Esophagus squamous epithelium (tissue), 5 donors: ENCODE measurements at regions not wholly inside any gene's neighbourhood (a gene's known extent, or its start where the extent isn't known, plus 50 kb on each side); places are given as distances from the start of the nearest gene placed in this dataset.

Experiments used
- DNase-seq: peaks from one replicate; lab custom pipeline; 2025; lab: John Stamatoyannopoulos, UW
- H3K27ac ChIP-seq, 4 donors: fragments of 200-600 bp; sonication (generic); one replicate each; pipeline ENCODE4 v1.5.1; 2016 to 2019; ENCODE audit warnings: mild to moderate bottlenecking in 1 of 4
- H3K27me3 ChIP-seq, 4 donors: fragments of 200-600 bp; sonication (generic); 1 replicate in 3 of 4; 2 replicates in 1 of 4; pipeline versions ENCODE4 v1.5.1 to v1.6.0; 2017 to 2021; ENCODE audit warnings: antibody characterized with exemption in 1 of 4
- H3K36me3 ChIP-seq, 3 donors: fragments of 200-600 bp; sonication (generic); one replicate each; pipeline ENCODE4 v1.5.1; 2016 to 2019
- H3K4me1 ChIP-seq, 3 donors: fragments of 200-600 bp; sonication (generic); one replicate each; pipeline ENCODE4 v1.5.1; 2017 to 2019
- H3K4me3 ChIP-seq, 4 donors: fragments of 200-600 bp; sonication (generic); 1 replicate in 3 of 4; 2 replicates in 1 of 4; pipeline ENCODE4 v1.5.1; 2016 to 2019; ENCODE audit warnings: mild to moderate bottlenecking in 2 of 4, moderate library complexity in 1 of 4
- H3K9me3 ChIP-seq, 3 donors: fragments of 200-600 bp; sonication (generic); one replicate each; pipeline ENCODE4 v1.5.1; 2016 to 2019
- CTCF ChIP-seq, 6 experiments: fragments of 450-650 bp in 4 of 6; fragments of 200-600 bp in 2 of 6; sonication (generic) in 2 of 6; IDR thresholded peaks; one replicate each; pipeline ENCODE4 v1.5.1; 2016 to 2019; ENCODE audit warnings: antibody characterized with exemption in 6 of 6, mild to moderate bottlenecking in 4 of 6, moderate library complexity in 4 of 6
- POLR2A ChIP-seq, 4 donors: fragments of 450-650 bp; IDR thresholded peaks; one replicate each; pipeline ENCODE4 v1.6.1; 2017; ENCODE audit warnings: antibody characterized with exemption in 4 of 4, mild to moderate bottlenecking in 4 of 4, moderate library complexity in 3 of 4
- WGBS, 2 donors: methylation state at CpG; one replicate each; pipeline ENCODE4 v1.1.5; 2018; 5-methylcytosine and 5-hydroxymethylcytosine counted together
- intact Hi-C: fragments of 100-400 bp; cut with DNase I; formaldehyde crosslinking; loops from one replicate; pipeline ENCODE4 v1.15.0; 2022
- donor health status: DM: yes; HTN: yes; CAD: no.

GRCh38 chr16:63960321-63960720 lies 1161.5 kb downstream of the CDH11 start:
- intact Hi-C loops: no loop called here
- TF ChIP-seq CTCF (IDR thresholded peaks at IDR 0.05): no peak
- TF ChIP-seq POLR2A (IDR thresholded peaks at IDR 0.05): no peak

GRCh38 chr16:63947022-63947421 lies 1174.8 kb downstream of the CDH11 start:
- WGBS, 2 donors: 88 to 90% methylated on average over 2 of the region's 2 CpGs
- Histone ChIP-seq H3K4me1 (no peaks in the 10 kb centered on the region), H3K27me3 (no peaks in the 10 kb centered on the region), H3K9me3 (no peaks in the 10 kb centered on the region), H3K36me3 (no peaks in the 10 kb centered on the region), H3K27ac (no peak overlapping the region), H3K4me3 (no peak overlapping the region)
- intact Hi-C loops: no loop called here
- DNase-seq: no peak
- TF ChIP-seq CTCF (IDR thresholded peaks at IDR 0.05) (no peak), POLR2A (IDR thresholded peaks at IDR 0.05) (no peak)

More at GRCh38 chr16:63960321-63960720, 1161.5 kb downstream of the CDH11 start:
- H3K36me3 ChIP-seq: no peaks in the 10 kb centered on the region
- no peak overlapping the region for H3K4me3 ChIP-seq
- no peak overlapping the region for H3K27ac ChIP-seq
- no peaks in the 10 kb centered on the region for H3K9me3 ChIP-seq
- H3K4me1 ChIP-seq: no peaks in the 10 kb centered on the region
- DNase-seq: no peak
- no peaks in the 10 kb centered on the region for H3K27me3 ChIP-seq

- 13 to 36% methylated on average over 1 of the region's 1 CpG for WGBS, 2 donors
Observed at GRCh38 chr16:63945806-63946205, 1176.1 kb downstream of the CDH11 start.

GRCh38 chr16:63943566-63943965 lies 1178.3 kb downstream of the CDH11 start:
- Histone ChIP-seq H3K9me3 (no peaks in the 10 kb centered on the region), H3K27ac (no peak overlapping the region), H3K36me3 (no peaks in the 10 kb centered on the region), H3K4me3 (no peak overlapping the region), H3K27me3 (no peaks in the 10 kb centered on the region), H3K4me1 (no peaks in the 10 kb centered on the region)
- DNase-seq: no peak
- WGBS, 2 donors: 66 to 75% methylated on average over 6 of the region's 6 CpGs
- intact Hi-C loops: no loop called here
- no peak for TF ChIP-seq CTCF (IDR thresholded peaks at IDR 0.05)

More at GRCh38 chr16:63945806-63946205, 1176.1 kb downstream of the CDH11 start:
- Histone ChIP-seq H3K4me1 (no peaks in the 10 kb centered on the region), H3K9me3 (no peaks in the 10 kb centered on the region), H3K4me3 (no peak overlapping the region), H3K27ac (no peak overlapping the region), H3K36me3 (no peaks in the 10 kb centered on the region), H3K27me3 (no peaks in the 10 kb centered on the region)
- no peak for TF ChIP-seq CTCF (IDR thresholded peaks at IDR 0.05)
- TF ChIP-seq POLR2A (IDR thresholded peaks at IDR 0.05): no peak
- intact Hi-C loops: no loop called here
- DNase-seq: no peak

- H3K9me3 ChIP-seq: no peaks in the 10 kb centered on the region
- no peaks in the 10 kb centered on the region for H3K36me3 ChIP-seq
- intact Hi-C loops: no loop called here
- no peaks in the 10 kb centered on the region for H3K4me1 ChIP-seq
- no peak overlapping the region for H3K27ac ChIP-seq
- no peaks in the 10 kb centered on the region for H3K27me3 ChIP-seq
- WGBS, 2 donors: 65 to 70% methylated on average over 4 of the region's 4 CpGs
- H3K4me3 ChIP-seq: no peak overlapping the region
- no peak for DNase-seq
- TF ChIP-seq CTCF (IDR thresholded peaks at IDR 0.05) (no peak), POLR2A (IDR thresholded peaks at IDR 0.05) (no peak)
Observed at GRCh38 chr16:63938661-63939060, 1183.2 kb downstream of the CDH11 start.
